ENCODE measurements at regions not wholly inside any gene's neighbourhood (a gene's known extent, or its start where the extent isn't known, plus 50 kb on each side); places are given as distances from the start of the nearest gene placed in this dataset.

DNA sequence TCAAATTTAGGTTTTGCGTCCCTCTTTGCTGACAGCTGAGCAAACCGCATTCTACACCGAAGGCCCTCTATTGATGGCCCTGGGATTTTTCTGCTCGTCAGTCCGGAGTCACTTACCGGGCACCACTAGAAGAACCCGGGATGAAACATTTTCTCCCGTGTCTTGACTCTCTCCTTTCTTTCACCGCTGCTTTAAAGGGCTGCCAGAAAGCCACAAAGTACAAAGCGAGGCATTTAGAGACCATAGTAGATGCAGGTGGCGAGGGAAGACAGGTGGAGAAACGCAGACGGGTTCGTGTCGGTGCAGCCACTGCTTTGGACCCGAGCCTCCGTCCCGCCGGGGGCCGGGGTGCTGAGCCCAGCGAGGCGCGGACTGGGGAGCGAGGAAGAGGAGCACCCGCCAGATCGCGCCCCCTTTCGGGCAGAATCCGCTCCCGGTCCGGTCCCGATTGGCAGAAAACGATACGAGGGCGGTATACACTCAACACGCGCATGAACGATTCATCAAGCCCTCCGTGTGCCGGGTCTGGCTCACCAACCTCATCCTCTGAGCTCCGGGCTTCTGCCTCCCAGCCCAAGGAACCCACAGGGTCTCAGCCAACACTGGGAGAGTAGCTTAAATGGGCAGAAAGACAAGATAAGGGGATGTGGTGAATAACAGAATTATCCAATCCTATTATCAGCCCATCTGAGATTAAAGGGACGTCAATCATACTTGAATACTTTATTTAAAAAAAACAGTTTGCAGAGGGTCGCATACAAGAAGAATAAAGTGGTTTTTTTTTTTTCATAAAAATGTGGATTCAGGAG is 84.9 kb downstream of the TRIM27 start:
- TF ChIP-seq, protein P1, sequence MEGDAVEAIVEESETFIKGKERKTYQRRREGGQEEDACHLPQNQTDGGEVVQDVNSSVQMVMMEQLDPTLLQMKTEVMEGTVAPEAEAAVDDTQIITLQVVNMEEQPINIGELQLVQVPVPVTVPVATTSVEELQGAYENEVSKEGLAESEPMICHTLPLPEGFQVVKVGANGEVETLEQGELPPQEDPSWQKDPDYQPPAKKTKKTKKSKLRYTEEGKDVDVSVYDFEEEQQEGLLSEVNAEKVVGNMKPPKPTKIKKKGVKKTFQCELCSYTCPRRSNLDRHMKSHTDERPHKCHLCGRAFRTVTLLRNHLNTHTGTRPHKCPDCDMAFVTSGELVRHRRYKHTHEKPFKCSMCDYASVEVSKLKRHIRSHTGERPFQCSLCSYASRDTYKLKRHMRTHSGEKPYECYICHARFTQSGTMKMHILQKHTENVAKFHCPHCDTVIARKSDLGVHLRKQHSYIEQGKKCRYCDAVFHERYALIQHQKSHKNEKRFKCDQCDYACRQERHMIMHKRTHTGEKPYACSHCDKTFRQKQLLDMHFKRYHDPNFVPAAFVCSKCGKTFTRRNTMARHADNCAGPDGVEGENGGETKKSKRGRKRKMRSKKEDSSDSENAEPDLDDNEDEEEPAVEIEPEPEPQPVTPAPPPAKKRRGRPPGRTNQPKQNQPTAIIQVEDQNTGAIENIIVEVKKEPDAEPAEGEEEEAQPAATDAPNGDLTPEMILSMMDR (IDR thresholded peaks at IDR 0.05 in 4 of 5, conservative IDR thresholded peaks at IDR 0.05 in 1 of 5), result peak in 2 of 5 experiments; percentile 29 to 43
- TF ChIP-seq POLR2A (IDR thresholded peaks at IDR 0.05), result no peak
